SU-DHL-6 (cell line): ENCODE measurements at regions not wholly inside any gene's neighbourhood (a gene's known extent, or its start where the extent isn't known, plus 50 kb on each side); places are given as distances from the start of the nearest gene placed in this dataset.

Source experiments
- H2AFZ ChIP-seq: fragments of 200-600 bp; sonication (generic); 2 replicates; pipeline ENCODE4 v1.6.1; 2014; ENCODE audit warnings: low read depth, mild to moderate bottlenecking, moderate library complexity, mixed read lengths, antibody characterized with exemption, low read length; ENCODE audit not compliant: severe bottlenecking
- H3F3A ChIP-seq: fragments of 200-600 bp; shearing (Covaris generic); 2 replicates; pipeline ENCODE4 v1.6.0; 2016; ENCODE audit warnings: antibody characterized with exemption, mild to moderate bottlenecking; ENCODE audit not compliant: insufficient read depth
- H3K27ac ChIP-seq: fragments of 200-600 bp; sonication (generic); 2 replicates; pipeline ENCODE4 v1.5.1; 2016; ENCODE audit warnings: low read depth, mild to moderate bottlenecking, low read length, moderate library complexity, mixed read lengths
- H3K27me3 ChIP-seq: fragments of 200-600 bp; sonication (generic), shearing (Covaris generic); 2 replicates; pipeline ENCODE4 v1.6.0; 2014; ENCODE audit warnings: mild to moderate bottlenecking, low read length
- H3K36me3 ChIP-seq: fragments of 200-600 bp; sonication (generic); 2 replicates; pipeline ENCODE4 v1.6.1; 2014; ENCODE audit warnings: mild to moderate bottlenecking, low read length, mixed read lengths
- H3K4me2 ChIP-seq: fragments of 300-600, 200-600 bp; shearing (Covaris generic), sonication (generic); 2 replicates; pipeline ENCODE4 v1.6.0; 2014; ENCODE audit warnings: low read length, low read depth, mild to moderate bottlenecking; ENCODE audit not compliant: poor library complexity, severe bottlenecking
- H3K4me3 ChIP-seq: fragments of 200-600 bp; sonication (generic); 2 replicates; pipeline ENCODE4 v1.5.1; 2014; ENCODE audit warnings: antibody characterized with exemption, low read length, mild to moderate bottlenecking, mixed read lengths; ENCODE audit not compliant: insufficient read depth, poor library complexity, severe bottlenecking
- H3K79me2 ChIP-seq: fragments of 200-600 bp; sonication (generic); 2 replicates; pipeline ENCODE4 v1.6.1; 2014; ENCODE audit warnings: mild to moderate bottlenecking, low read length, moderate library complexity; ENCODE audit not compliant: insufficient read depth
- H3K9ac ChIP-seq: fragments of 200-600 bp; sonication (generic); 2 replicates; pipeline ENCODE4 v1.7.0; 2014; ENCODE audit warnings: mild to moderate bottlenecking, low read length
- H3K9me2 ChIP-seq: fragments of 200-600 bp; sonication (generic); replicated peaks from 2 replicates; pipeline ENCODE4 v1.6.1; 2014; ENCODE audit warnings: low read length; ENCODE audit not compliant: insufficient read depth
- H3K9me3 ChIP-seq: fragments of 200-600 bp; sonication (generic); 2 replicates; pipeline ENCODE4 v1.6.1; 2014; ENCODE audit warnings: low read length, mixed read lengths; ENCODE audit not compliant: insufficient read depth
- H4K20me1 ChIP-seq: fragments of 200-600 bp; sonication (generic); 2 replicates; pipeline ENCODE4 v1.6.1; 2014; ENCODE audit warnings: low read depth, mild to moderate bottlenecking, antibody characterized with exemption, low read length, moderate library complexity, mixed read lengths
- CTCF ChIP-seq: fragments of 200-600 bp; sonication (generic); IDR thresholded peaks from one replicate; pipeline ENCODE4 v1.5.1; 2017; ENCODE audit warnings: antibody characterized with exemption, mild to moderate bottlenecking, low read length, moderate library complexity; ENCODE audit not compliant: insufficient read depth, poor library complexity, severe bottlenecking
- EZH2phosphoT487 ChIP-seq: fragments of 200-600 bp; sonication (generic), shearing (Covaris generic); conservative IDR thresholded peaks from 2 replicates; pipeline ENCODE4 v1.6.1; 2018; ENCODE audit warnings: mild to moderate bottlenecking, antibody characterized with exemption, low read length, moderate library complexity, mixed read lengths

- H3K27me3 ChIP-seq = no peaks in the 10 kb centered on the region
- H3K27ac ChIP-seq = no peak overlapping the region
- H3K4me3 ChIP-seq = no peak overlapping the region
- no peaks in the 10 kb centered on the region for H3K36me3 ChIP-seq
- H3F3A ChIP-seq = no peaks in the 10 kb centered on the region
- H3K9me2 ChIP-seq = 0 out of 2 replicates have a peak, but pooled peaks cover 3% of the 10 kb centered on the region
- H3K9ac ChIP-seq = no peak overlapping the region
- H3K9me3 ChIP-seq = no peaks in the 10 kb centered on the region
- H3K79me2 ChIP-seq = no peaks in the 10 kb centered on the region
- TF ChIP-seq EZH2phosphoT487 (no peak), CTCF (no peak)
- H3K4me2 ChIP-seq = no peak overlapping the region
- no peak overlapping the region for H2AFZ ChIP-seq
- H4K20me1 ChIP-seq = no peaks in the 10 kb centered on the region
These were observed 173.4 kb upstream of the PPP2R3A start for GRCh38 chr3:135792174-135792573.

GRCh38 chr3:135792858-135793475 lies 172.6 kb upstream of the PPP2R3A start:
- no peak overlapping the region for H3K9ac ChIP-seq
- no peaks in the 10 kb centered on the region for H3K79me2 ChIP-seq
- H3K9me3 ChIP-seq = no peaks in the 10 kb centered on the region
- no peak overlapping the region for H3K4me3 ChIP-seq
- H3K4me2 ChIP-seq = no peak overlapping the region
- no peaks in the 10 kb centered on the region for H3K27me3 ChIP-seq
- no peak overlapping the region for H2AFZ ChIP-seq
- TF ChIP-seq EZH2phosphoT487 = no peak
- no peak for TF ChIP-seq CTCF
- no peaks in the 10 kb centered on the region for H4K20me1 ChIP-seq
- no peak overlapping the region for H3K27ac ChIP-seq
- no peaks in the 10 kb centered on the region for H3F3A ChIP-seq
- no peaks in the 10 kb centered on the region for H3K36me3 ChIP-seq
- H3K9me2 ChIP-seq = 0 out of 2 replicates have a peak, but pooled peaks cover 3% of the 10 kb centered on the region

GRCh38 chr3:135800071-135800549 lies 165.4 kb upstream of the PPP2R3A start:
- Histone ChIP-seq H2AFZ (no peak overlapping the region), H3K79me2 (no peaks in the 10 kb centered on the region), H3K27me3 (no peaks in the 10 kb centered on the region), H3K9me2 (0 out of 2 replicates have a peak, but pooled peaks cover 3% of the 10 kb centered on the region), H3K36me3 (no peaks in the 10 kb centered on the region), H3F3A (no peaks in the 10 kb centered on the region), H3K27ac (no peak overlapping the region), H3K4me2 (no peak overlapping the region), H3K9me3 (no peaks in the 10 kb centered on the region), H3K4me3 (no peak overlapping the region), H3K9ac (no peak overlapping the region), H4K20me1 (no peaks in the 10 kb centered on the region)
- no peak for TF ChIP-seq EZH2phosphoT487
- TF ChIP-seq CTCF = no peak
